SJSA1 (cell line): ENCODE measurements at regions not wholly inside any gene's neighbourhood (a gene's known extent, or its start where the extent isn't known, plus 50 kb on each side); places are given as distances from the start of the nearest gene placed in this dataset.
"Not testable (repeated sequence)": the region's sequence is repeated elsewhere in the genome, so short reads cannot be mapped to it uniquely, and the experiment has no call there.

Experiments used
- DNase-seq, 2 experiments: peaks; one replicate each; pipeline ENCODE4 v3.0.0-alpha.2; 2015 to 2020; ENCODE audit warnings: low spot score in 2 of 2, low read depth in 1 of 2
- H3K27ac ChIP-seq: fragments of 250-450 bp; sonication (Bioruptor Pico); 2 replicates; pipeline ENCODE4 v1.5.1; 2020; ENCODE audit warnings: mild to moderate bottlenecking, moderate library complexity
- H3K27me3 ChIP-seq: fragments of 250-450 bp; sonication (Bioruptor Pico); replicated peaks from 2 replicates; pipeline ENCODE4 v1.5.1; 2020; ENCODE audit warnings: mild to moderate bottlenecking, moderate library complexity
- H3K36me3 ChIP-seq: fragments of 250-450 bp; sonication (Bioruptor Pico); 2 replicates; pipeline ENCODE4 v1.5.1; 2020; ENCODE audit warnings: mild to moderate bottlenecking
- H3K4me1 ChIP-seq: fragments of 250-450 bp; sonication (Bioruptor Pico); replicated peaks from 2 replicates; pipeline ENCODE4 v1.6.1; 2021; ENCODE audit warnings: mild to moderate bottlenecking
- H3K4me3 ChIP-seq: fragments of 250-450 bp; sonication (Bioruptor Pico); 2 replicates; pipeline ENCODE4 v1.5.1; 2020; ENCODE audit warnings: mild to moderate bottlenecking
- H3K9me3 ChIP-seq: fragments of 250-450 bp; sonication (Bioruptor Pico); replicated peaks from 2 replicates; pipeline ENCODE4 v1.5.1; 2020; ENCODE audit warnings: mild to moderate bottlenecking

- H3K27ac ChIP-seq = no peak overlapping the region
- no peak overlapping the region for H3K4me3 ChIP-seq
- DNase-seq = no peak
- no peaks in the 10 kb centered on the region for H3K4me1 ChIP-seq
- H3K27me3 ChIP-seq = no peaks in the 10 kb centered on the region
- H3K36me3 ChIP-seq = no peaks in the 10 kb centered on the region
- H3K9me3 ChIP-seq = no peaks in the 10 kb centered on the region
Measured at GRCh38 chr7:125253452-125254190, 324.0 kb upstream of the POT1 start.

- Histone ChIP-seq H3K4me1 (no peaks in the 10 kb centered on the region), H3K36me3 (no peaks in the 10 kb centered on the region), H3K27ac (no peak overlapping the region), H3K4me3 (no peak overlapping the region), H3K27me3 (no peaks in the 10 kb centered on the region), H3K9me3 (no peaks in the 10 kb centered on the region)
- DNase-seq = no peak
Measured at GRCh38 chr7:125247514-125248098, 318.0 kb upstream of the POT1 start.

- Histone ChIP-seq H3K4me1 (no peaks in the 10 kb centered on the region), H3K27ac (no peak overlapping the region), H3K4me3 (no peak overlapping the region), H3K36me3 (no peaks in the 10 kb centered on the region), H3K27me3 (no peaks in the 10 kb centered on the region), H3K9me3 (no peaks in the 10 kb centered on the region)
- no peak for DNase-seq
Measured at GRCh38 chr7:125246706-125247105, 317.1 kb upstream of the POT1 start.

GRCh38 chr7:125241548-125241947 is 311.9 kb upstream of the POT1 start:
- DNase-seq = no peak
- Histone ChIP-seq H3K4me1 (no peaks in the 10 kb centered on the region), H3K27me3 (no peaks in the 10 kb centered on the region), H3K4me3 (no peak overlapping the region), H3K27ac (no peak overlapping the region), H3K9me3 (no peaks in the 10 kb centered on the region), H3K36me3 (no peaks in the 10 kb centered on the region)

- no peak for DNase-seq
- H3K4me1 ChIP-seq = no peaks in the 10 kb centered on the region
- H3K9me3 ChIP-seq = no peaks in the 10 kb centered on the region
- H3K4me3 ChIP-seq = no peak overlapping the region
- no peaks in the 10 kb centered on the region for H3K36me3 ChIP-seq
- H3K27me3 ChIP-seq = no peaks in the 10 kb centered on the region
- no peak overlapping the region for H3K27ac ChIP-seq
Measured at GRCh38 chr7:125222596-125222995, 293.0 kb upstream of the POT1 start.

GRCh38 chr7:125218076-125218475 is 288.5 kb upstream of the POT1 start:
- no peaks in the 10 kb centered on the region for H3K36me3 ChIP-seq
- DNase-seq = no peak
- no peaks in the 10 kb centered on the region for H3K4me1 ChIP-seq
- no peaks in the 10 kb centered on the region for H3K9me3 ChIP-seq
- no peak overlapping the region for H3K4me3 ChIP-seq
- H3K27ac ChIP-seq = no peak overlapping the region
- H3K27me3 ChIP-seq = no peaks in the 10 kb centered on the region

GRCh38 chr7:125201002-125201401 is 271.4 kb upstream of the POT1 start:
- H3K27me3 ChIP-seq = no peaks in the 10 kb centered on the region
- no peak overlapping the region for H3K27ac ChIP-seq
- H3K4me1 ChIP-seq = no peaks in the 10 kb centered on the region
- no peak for DNase-seq
- no peaks in the 10 kb centered on the region for H3K9me3 ChIP-seq
- H3K4me3 ChIP-seq = no peak overlapping the region
- H3K36me3 ChIP-seq = no peaks in the 10 kb centered on the region

GRCh38 chr7:125197731-125198393 is 268.2 kb upstream of the POT1 start:
- no peak for DNase-seq
- no peaks in the 10 kb centered on the region for H3K27me3 ChIP-seq
- no peak overlapping the region for H3K4me3 ChIP-seq
- H3K9me3 ChIP-seq = no peaks in the 10 kb centered on the region
- no peaks in the 10 kb centered on the region for H3K36me3 ChIP-seq
- no peaks in the 10 kb centered on the region for H3K4me1 ChIP-seq
- no peak overlapping the region for H3K27ac ChIP-seq

GRCh38 chr7:125195156-125195555 is 265.5 kb upstream of the POT1 start:
- no peak overlapping the region for H3K4me3 ChIP-seq
- H3K36me3 ChIP-seq = no peaks in the 10 kb centered on the region
- DNase-seq = no peak
- H3K9me3 ChIP-seq = no peaks in the 10 kb centered on the region
- H3K27ac ChIP-seq = no peak overlapping the region
- H3K27me3 ChIP-seq = no peaks in the 10 kb centered on the region
- no peaks in the 10 kb centered on the region for H3K4me1 ChIP-seq

- Histone ChIP-seq H3K4me3 (no peak overlapping the region), H3K36me3 (no peaks in the 10 kb centered on the region), H3K4me1 (no peaks in the 10 kb centered on the region), H3K9me3 (no peaks in the 10 kb centered on the region), H3K27me3 (no peaks in the 10 kb centered on the region), H3K27ac (no peak overlapping the region)
- no peak for DNase-seq
Measured at GRCh38 chr7:125193263-125193662, 263.6 kb upstream of the POT1 start.

- Histone ChIP-seq H3K4me1 (no peaks in the 10 kb centered on the region), H3K27me3 (no peaks in the 10 kb centered on the region), H3K4me3 (no peak overlapping the region), H3K36me3 (no peaks in the 10 kb centered on the region), H3K9me3 (no peaks in the 10 kb centered on the region), H3K27ac (no peak overlapping the region)
- no peak for DNase-seq
Measured at GRCh38 chr7:125184801-125185200, 255.2 kb upstream of the POT1 start.

- H3K27me3 ChIP-seq, H3K4me1 ChIP-seq, H3K27ac ChIP-seq, H3K4me3 ChIP-seq, DNase-seq, H3K36me3 ChIP-seq, H3K9me3 ChIP-seq: not testable (repeated sequence)
Measured at GRCh38 chr7:125181569-125182267, 252.1 kb upstream of the POT1 start.

GRCh38 chr7:125173571-125173970 is 243.9 kb upstream of the POT1 start:
- no peaks in the 10 kb centered on the region for H3K9me3 ChIP-seq
- no peaks in the 10 kb centered on the region for H3K36me3 ChIP-seq
- no peaks in the 10 kb centered on the region for H3K4me1 ChIP-seq
- no peaks in the 10 kb centered on the region for H3K27me3 ChIP-seq
- DNase-seq = no peak
- no peak overlapping the region for H3K27ac ChIP-seq
- H3K4me3 ChIP-seq = no peak overlapping the region

GRCh38 chr7:125169088-125169487 is 239.5 kb upstream of the POT1 start:
- Histone ChIP-seq H3K4me1 (no peaks in the 10 kb centered on the region), H3K4me3 (no peak overlapping the region), H3K27me3 (no peaks in the 10 kb centered on the region), H3K27ac (no peak overlapping the region), H3K9me3 (no peaks in the 10 kb centered on the region), H3K36me3 (no peaks in the 10 kb centered on the region)
- DNase-seq = no peak
